Mucosa of stomach (tissue), 1 donor: ENCODE measurements at regions not wholly inside any gene's neighbourhood (a gene's known extent, or its start where the extent isn't known, plus 50 kb on each side); places are given as distances from the start of the nearest gene placed in this dataset.

ENCODE experiments used
- H3K27me3 ChIP-seq: one replicate; pipeline ENCODE4 v1.7.0; 2013; ENCODE audit warnings: mild to moderate bottlenecking, low read length; ENCODE audit not compliant: control insufficient read depth, insufficient read depth
- H3K36me3 ChIP-seq: one replicate; pipeline ENCODE4 v1.7.0; 2013; ENCODE audit warnings: low read length; ENCODE audit not compliant: control insufficient read depth, insufficient read depth
- H3K4me1 ChIP-seq: one replicate; pipeline ENCODE4 v1.7.0; 2013; ENCODE audit warnings: mild to moderate bottlenecking, low read length; ENCODE audit not compliant: control insufficient read depth, insufficient read depth
- H3K4me3 ChIP-seq: one replicate; pipeline ENCODE4 v1.7.0; 2013; ENCODE audit warnings: low read length
- H3K9ac ChIP-seq: one replicate; pipeline ENCODE4 v1.7.0; 2013; ENCODE audit warnings: mild to moderate bottlenecking, low read length, moderate library complexity
- H3K9me3 ChIP-seq: one replicate; pipeline ENCODE4 v1.7.0; 2013; ENCODE audit warnings: mild to moderate bottlenecking, low read length, moderate library complexity; ENCODE audit not compliant: control insufficient read depth
- donor health status: Pancreatic carcinoma.

GRCh38 chr22:48881326-48881980 is 946.2 kb downstream of the BRD1 start:
- Histone ChIP-seq H3K4me3 (no peak overlapping the region), H3K9me3 (no peaks in the 10 kb centered on the region), H3K9ac (no peak overlapping the region), H3K36me3 (no peaks in the 10 kb centered on the region), H3K27me3 (no peaks in the 10 kb centered on the region), H3K4me1 (no peaks in the 10 kb centered on the region)

GRCh38 chr22:48880749-48881148 is 946.9 kb downstream of the BRD1 start:
- no peak overlapping the region for H3K9ac ChIP-seq
- no peaks in the 10 kb centered on the region for H3K36me3 ChIP-seq
- no peaks in the 10 kb centered on the region for H3K9me3 ChIP-seq
- no peak overlapping the region for H3K4me3 ChIP-seq
- no peaks in the 10 kb centered on the region for H3K27me3 ChIP-seq
- H3K4me1 ChIP-seq: no peaks in the 10 kb centered on the region

GRCh38 chr22:48876951-48877350 is 950.7 kb downstream of the BRD1 start:
- no peaks in the 10 kb centered on the region for H3K36me3 ChIP-seq
- no peaks in the 10 kb centered on the region for H3K27me3 ChIP-seq
- H3K9ac ChIP-seq: no peak overlapping the region
- H3K4me3 ChIP-seq: no peak overlapping the region
- no peaks in the 10 kb centered on the region for H3K4me1 ChIP-seq
- H3K9me3 ChIP-seq: no peaks in the 10 kb centered on the region

- H3K4me3 ChIP-seq: no peak overlapping the region
- H3K9ac ChIP-seq: no peak overlapping the region
- no peaks in the 10 kb centered on the region for H3K9me3 ChIP-seq
- no peaks in the 10 kb centered on the region for H3K36me3 ChIP-seq
- H3K27me3 ChIP-seq: no peaks in the 10 kb centered on the region
- no peaks in the 10 kb centered on the region for H3K4me1 ChIP-seq
Measured at GRCh38 chr22:48874956-48875355, 952.7 kb downstream of the BRD1 start.

- no peaks in the 10 kb centered on the region for H3K27me3 ChIP-seq
- H3K4me3 ChIP-seq: no peak overlapping the region
- H3K4me1 ChIP-seq: no peaks in the 10 kb centered on the region
- H3K9ac ChIP-seq: no peak overlapping the region
- H3K9me3 ChIP-seq: no peaks in the 10 kb centered on the region
- H3K36me3 ChIP-seq: no peaks in the 10 kb centered on the region
Measured at GRCh38 chr22:48873191-48873520, 954.5 kb downstream of the BRD1 start.

GRCh38 chr22:48872271-48873190 is 955.1 kb downstream of the BRD1 start:
- Histone ChIP-seq H3K9me3 (no peaks in the 10 kb centered on the region), H3K36me3 (no peaks in the 10 kb centered on the region), H3K4me1 (no peaks in the 10 kb centered on the region), H3K4me3 (no peak overlapping the region), H3K27me3 (no peaks in the 10 kb centered on the region), H3K9ac (no peak overlapping the region)

- Histone ChIP-seq H3K9me3 (no peaks in the 10 kb centered on the region), H3K4me3 (no peak overlapping the region), H3K36me3 (no peaks in the 10 kb centered on the region), H3K9ac (no peak overlapping the region), H3K27me3 (no peaks in the 10 kb centered on the region), H3K4me1 (no peaks in the 10 kb centered on the region)
Measured at GRCh38 chr22:48871176-48871840, 956.4 kb downstream of the BRD1 start.

GRCh38 chr22:48870436-48870835 is 957.2 kb downstream of the BRD1 start:
- Histone ChIP-seq H3K27me3 (no peaks in the 10 kb centered on the region), H3K4me3 (no peak overlapping the region), H3K36me3 (no peaks in the 10 kb centered on the region), H3K4me1 (no peaks in the 10 kb centered on the region), H3K9ac (no peak overlapping the region), H3K9me3 (no peaks in the 10 kb centered on the region)

- no peaks in the 10 kb centered on the region for H3K36me3 ChIP-seq
- H3K9ac ChIP-seq: no peak overlapping the region
- no peaks in the 10 kb centered on the region for H3K9me3 ChIP-seq
- no peaks in the 10 kb centered on the region for H3K4me1 ChIP-seq
- no peaks in the 10 kb centered on the region for H3K27me3 ChIP-seq
- no peak overlapping the region for H3K4me3 ChIP-seq
Measured at GRCh38 chr22:48869788-48870187, 957.9 kb downstream of the BRD1 start.

- no peaks in the 10 kb centered on the region for H3K9me3 ChIP-seq
- H3K36me3 ChIP-seq: no peaks in the 10 kb centered on the region
- H3K9ac ChIP-seq: no peak overlapping the region
- H3K27me3 ChIP-seq: no peaks in the 10 kb centered on the region
- H3K4me1 ChIP-seq: no peaks in the 10 kb centered on the region
- H3K4me3 ChIP-seq: no peak overlapping the region
Measured at GRCh38 chr22:48869161-48869560, 958.5 kb downstream of the BRD1 start.

GRCh38 chr22:48868554-48868953 is 959.1 kb downstream of the BRD1 start:
- no peaks in the 10 kb centered on the region for H3K36me3 ChIP-seq
- H3K9ac ChIP-seq: no peak overlapping the region
- H3K4me1 ChIP-seq: no peaks in the 10 kb centered on the region
- no peaks in the 10 kb centered on the region for H3K27me3 ChIP-seq
- no peaks in the 10 kb centered on the region for H3K9me3 ChIP-seq
- H3K4me3 ChIP-seq: no peak overlapping the region

GRCh38 chr22:48867891-48868290 is 959.8 kb downstream of the BRD1 start:
- Histone ChIP-seq H3K4me3 (no peak overlapping the region), H3K9me3 (no peaks in the 10 kb centered on the region), H3K36me3 (no peaks in the 10 kb centered on the region), H3K27me3 (no peaks in the 10 kb centered on the region), H3K4me1 (no peaks in the 10 kb centered on the region), H3K9ac (no peak overlapping the region)
